T-helper 2 cell treated with Interferon-gamma antibody and Interleukin-4, amounts not matched to agents 5 μg/mL and 100 μg/mL, for 36 hours (primary cell): ENCODE measurements at regions not wholly inside any gene's neighbourhood (a gene's known extent, or its start where the extent isn't known, plus 50 kb on each side); places are given as distances from the start of the nearest gene placed in this dataset.

Source experiments
- DNase-seq: peaks from one replicate; pipeline ENCODE4 v3.0.0; 2021; ENCODE audit warnings: low spot score
- H3K27ac Mint-ChIP-seq: one replicate; pipeline ENCODE4 v1.8.0; 2021; ENCODE audit warnings: mild to moderate bottlenecking, mixed read lengths
- H3K27me3 Mint-ChIP-seq: one replicate; pipeline ENCODE4 v1.8.0; 2021; ENCODE audit warnings: low read depth, mixed read lengths
- H3K36me3 Mint-ChIP-seq: one replicate; pipeline ENCODE4 v1.8.0; 2021; ENCODE audit warnings: low read depth, mixed read lengths
- H3K4me1 Mint-ChIP-seq: one replicate; pipeline ENCODE4 v1.8.0; 2021; ENCODE audit warnings: low read depth, mixed read lengths
- H3K4me3 Mint-ChIP-seq: one replicate; pipeline ENCODE4 v1.8.0; 2022; ENCODE audit warnings: mild to moderate bottlenecking, moderate library complexity, mixed read lengths
- H3K9me3 Mint-ChIP-seq: one replicate; pipeline ENCODE4 v1.8.0; 2021; ENCODE audit warnings: mixed read lengths

- H3K4me1 Mint-ChIP-seq, result peaks cover 4% of the 10 kb centered on the region
- no peaks in the 10 kb centered on the region for H3K9me3 Mint-ChIP-seq
- no peak overlapping the region for H3K27ac Mint-ChIP-seq
- no peaks in the 10 kb centered on the region for H3K36me3 Mint-ChIP-seq
- DNase-seq, result no peak
- H3K4me3 Mint-ChIP-seq, result no peak overlapping the region
- H3K27me3 Mint-ChIP-seq, result peaks cover 3% of the 10 kb centered on the region
Measured at GRCh38 chr17:62187681-62188080, 122.6 kb upstream of the MED13 start.

GRCh38 chr17:62186841-62187240, 121.8 kb upstream of the MED13 start:
- no peaks in the 10 kb centered on the region for H3K9me3 Mint-ChIP-seq
- H3K4me1 Mint-ChIP-seq, result no peaks in the 10 kb centered on the region
- no peaks in the 10 kb centered on the region for H3K36me3 Mint-ChIP-seq
- no peak overlapping the region for H3K4me3 Mint-ChIP-seq
- H3K27ac Mint-ChIP-seq, result no peak overlapping the region
- DNase-seq, result no peak
- peaks cover 3% of the 10 kb centered on the region for H3K27me3 Mint-ChIP-seq

DNA sequence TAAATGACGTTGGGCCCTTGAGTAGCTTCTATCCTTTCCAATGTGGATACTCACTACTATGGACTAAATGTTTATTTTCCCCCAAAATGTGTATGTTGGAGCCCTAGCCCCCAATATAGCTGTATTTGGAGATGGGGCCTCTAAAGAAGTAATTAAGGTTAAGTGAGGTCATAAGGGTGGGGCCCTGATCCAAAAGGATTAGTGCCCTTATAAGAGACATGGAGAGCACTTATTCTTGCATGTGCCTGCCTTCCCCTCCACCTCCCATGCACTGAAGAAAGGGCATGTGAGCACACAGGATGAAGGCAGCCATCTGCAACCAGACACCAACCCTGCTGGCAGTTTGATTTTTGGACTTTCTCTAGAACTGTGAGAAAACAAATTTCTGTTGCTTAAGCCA, 115.7 kb upstream of the MED13 start:
- no peaks in the 10 kb centered on the region for H3K4me1 Mint-ChIP-seq
- no peak overlapping the region for H3K27ac Mint-ChIP-seq
- no peak overlapping the region for H3K4me3 Mint-ChIP-seq

GRCh38 chr17:62179525-62180161, 114.6 kb upstream of the MED13 start:
- no peak for DNase-seq
- no peaks in the 10 kb centered on the region for H3K4me1 Mint-ChIP-seq
- no peaks in the 10 kb centered on the region for H3K36me3 Mint-ChIP-seq

More for the DNA sequence above, 115.7 kb upstream of the MED13 start:
- DNase-seq, result no peak
- no peaks in the 10 kb centered on the region for H3K36me3 Mint-ChIP-seq
- H3K27me3 Mint-ChIP-seq, result peaks cover 3% of the 10 kb centered on the region
- peaks cover 5% of the 10 kb centered on the region for H3K9me3 Mint-ChIP-seq

DNA sequence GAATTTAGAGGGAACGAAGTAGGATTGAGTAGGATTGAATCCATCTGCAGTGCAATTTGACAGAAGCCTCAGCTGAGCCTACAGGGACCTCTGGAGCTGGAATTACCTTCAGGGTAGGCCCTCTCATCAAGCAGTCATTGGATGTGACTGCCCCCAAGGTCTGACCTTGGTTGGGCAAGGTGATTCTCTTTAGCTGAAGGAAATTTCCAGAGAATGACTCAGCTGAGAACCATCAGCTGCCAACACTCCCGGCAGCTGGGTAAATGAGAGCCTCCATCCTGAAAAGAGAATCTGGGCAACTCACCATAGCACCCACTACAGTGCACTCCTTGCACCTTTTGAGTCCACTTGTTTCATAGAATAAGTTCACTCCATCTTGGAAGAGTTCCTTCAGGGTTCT, 113.5 kb upstream of the MED13 start:
- no peak overlapping the region for H3K4me3 Mint-ChIP-seq
- peaks cover 5% of the 10 kb centered on the region for H3K9me3 Mint-ChIP-seq
- DNase-seq, result no peak
- H3K27me3 Mint-ChIP-seq, result peaks cover 5% of the 10 kb centered on the region
- H3K27ac Mint-ChIP-seq, result no peak overlapping the region
- H3K36me3 Mint-ChIP-seq, result no peaks in the 10 kb centered on the region
- H3K4me1 Mint-ChIP-seq, result no peaks in the 10 kb centered on the region

More at GRCh38 chr17:62179525-62180161, 114.6 kb upstream of the MED13 start:
- Mint-ChIP-seq H3K4me3 (no peak overlapping the region), H3K27me3 (peaks cover 3% of the 10 kb centered on the region), H3K9me3 (peaks cover 5% of the 10 kb centered on the region), H3K27ac (no peak overlapping the region)

DNA sequence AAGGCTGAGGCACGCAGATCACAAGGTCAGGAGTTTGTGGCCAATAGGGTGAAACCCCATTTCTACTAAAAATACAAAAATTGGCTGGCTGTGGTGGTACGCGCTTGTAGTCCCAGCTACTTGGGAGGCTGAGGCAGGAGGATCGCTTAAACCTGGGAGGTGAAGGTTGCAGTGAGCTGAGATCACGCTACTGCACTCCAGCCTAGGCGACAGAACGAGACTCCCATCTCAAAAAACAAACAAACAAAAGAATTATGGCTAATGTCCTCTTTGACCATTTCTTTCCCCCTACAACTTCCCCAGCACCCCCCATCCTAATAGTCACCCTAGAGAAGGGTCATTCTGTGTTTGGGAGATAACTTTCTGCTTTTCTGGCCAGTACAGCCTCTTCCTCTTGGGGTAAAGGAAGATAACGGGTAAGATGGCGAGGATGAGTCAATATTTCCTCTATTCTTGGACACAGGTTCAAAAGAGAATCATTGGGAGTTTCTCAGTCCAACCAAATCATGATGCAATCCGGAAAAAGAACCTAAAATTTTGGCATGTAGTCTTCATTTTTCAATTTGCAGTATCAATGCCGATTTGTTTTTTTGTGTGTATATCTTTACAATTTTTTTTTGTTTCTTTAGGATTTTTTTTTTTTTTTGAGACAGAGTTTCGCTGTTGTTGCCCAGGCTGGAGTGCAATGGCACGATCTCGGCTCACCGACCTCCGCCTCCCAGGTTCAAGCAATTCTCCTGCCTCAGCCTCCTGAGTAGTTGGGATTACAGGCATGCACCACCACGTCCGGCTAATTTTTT, 107.6 kb upstream of the MED13 start:
- Mint-ChIP-seq H3K4me1 (no peaks in the 10 kb centered on the region), H3K4me3 (no peak overlapping the region), H3K36me3 (no peaks in the 10 kb centered on the region), H3K9me3 (no peaks in the 10 kb centered on the region), H3K27ac (no peak overlapping the region), H3K27me3 (peaks cover 10% of the 10 kb centered on the region)
- DNase-seq, result no peak

DNA sequence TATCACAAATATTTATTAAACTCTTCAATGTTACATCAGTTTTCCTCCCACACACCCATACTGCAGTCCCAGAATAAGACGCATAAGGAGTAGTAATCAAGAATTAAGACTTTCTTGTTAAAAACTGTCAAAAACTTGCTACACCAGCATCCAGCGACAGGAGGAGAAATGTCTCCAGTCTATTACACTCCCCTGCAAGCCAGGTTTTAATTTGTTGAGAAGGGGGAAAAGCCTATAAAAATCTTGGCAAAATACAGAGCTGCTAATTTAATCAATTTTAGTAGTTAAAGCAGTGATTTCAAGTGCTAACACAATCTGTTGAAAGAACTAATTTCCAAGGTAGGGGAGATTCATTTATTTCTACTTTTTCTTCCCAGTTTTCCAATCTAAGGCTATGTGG, 102.0 kb upstream of the MED13 start:
- Mint-ChIP-seq H3K27ac (no peak overlapping the region), H3K27me3 (peaks cover 7% of the 10 kb centered on the region), H3K9me3 (no peaks in the 10 kb centered on the region), H3K36me3 (no peaks in the 10 kb centered on the region), H3K4me1 (peaks cover 8% of the 10 kb centered on the region), H3K4me3 (no peak overlapping the region)
- no peak for DNase-seq

DNA sequence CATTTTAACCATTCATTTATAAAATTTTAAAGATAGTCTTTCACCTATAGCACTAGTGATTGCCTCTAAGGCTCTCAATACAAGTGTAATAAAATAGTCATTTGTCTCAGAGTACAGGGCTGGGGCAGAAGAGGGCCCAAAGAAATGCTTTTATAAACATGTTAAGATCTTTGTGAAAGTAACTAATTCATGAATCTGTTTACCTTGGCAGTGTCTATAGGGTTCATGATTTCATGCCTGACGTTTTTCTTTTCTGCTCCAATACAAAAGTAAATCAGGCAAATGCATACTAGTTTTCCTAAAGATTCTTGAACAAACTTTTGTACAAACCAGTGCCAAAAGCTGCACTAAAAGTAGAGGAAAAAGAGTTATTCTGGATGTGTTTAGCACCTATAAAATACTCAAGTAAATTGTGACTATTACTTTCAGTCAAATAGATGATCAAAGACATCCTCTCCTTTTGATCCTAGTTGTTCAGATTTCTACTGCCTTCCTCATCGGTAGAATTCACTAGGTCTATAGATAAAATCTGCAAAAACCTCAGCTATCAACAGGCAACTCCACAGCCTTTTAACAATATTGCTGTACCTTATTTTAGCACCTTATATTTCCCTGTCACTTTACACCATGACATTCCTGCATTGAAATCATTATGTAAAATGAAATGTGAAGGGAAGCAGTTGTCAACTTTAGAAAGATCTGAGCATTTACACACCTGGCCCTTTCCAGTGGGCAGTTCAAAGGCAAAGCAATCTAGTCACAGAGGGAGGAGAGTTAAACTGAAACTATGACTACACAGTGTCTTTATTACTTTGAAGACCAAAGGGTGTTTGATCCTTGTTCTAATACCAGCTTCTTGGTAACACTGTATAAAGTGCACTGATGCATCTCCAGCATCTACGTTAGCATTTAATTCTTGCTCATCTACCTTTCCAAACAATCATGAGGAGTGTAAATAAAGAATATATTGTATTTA, 100.0 kb upstream of the MED13 start:
- no peak for DNase-seq
- no peak overlapping the region for H3K4me3 Mint-ChIP-seq
- no peaks in the 10 kb centered on the region for H3K9me3 Mint-ChIP-seq
- H3K36me3 Mint-ChIP-seq, result no peaks in the 10 kb centered on the region
- no peak overlapping the region for H3K27ac Mint-ChIP-seq
- peaks cover 10% of the 10 kb centered on the region for H3K27me3 Mint-ChIP-seq
- H3K4me1 Mint-ChIP-seq, result peaks cover 8% of the 10 kb centered on the region

DNA sequence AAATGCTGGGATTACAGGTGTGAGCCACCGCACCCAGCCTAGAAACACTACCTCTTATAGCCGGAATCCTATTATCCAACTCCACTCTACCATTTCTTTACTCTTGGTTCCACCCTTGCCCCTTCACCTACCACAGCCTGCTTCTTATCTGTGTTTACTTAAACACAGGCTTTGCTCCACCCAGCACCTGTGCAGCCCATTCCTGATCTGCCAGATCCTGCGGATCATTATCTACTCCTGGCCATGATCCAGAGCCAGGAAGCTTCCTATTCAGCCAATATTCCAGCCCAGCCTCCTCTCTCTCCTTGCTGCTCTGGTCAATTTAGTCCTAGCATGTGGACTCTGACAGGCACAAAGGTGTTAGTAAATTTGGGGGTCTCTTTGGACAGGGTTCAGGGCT, 98.8 kb upstream of the MED13 start:
- Mint-ChIP-seq H3K36me3 (no peaks in the 10 kb centered on the region), H3K27ac (no peak overlapping the region), H3K4me3 (no peak overlapping the region), H3K4me1 (peaks cover 8% of the 10 kb centered on the region), H3K9me3 (no peaks in the 10 kb centered on the region), H3K27me3 (peaks cover 10% of the 10 kb centered on the region)
- DNase-seq, result no peak

- DNase-seq, result no peak
- Mint-ChIP-seq H3K4me3 (no peak overlapping the region), H3K36me3 (no peaks in the 10 kb centered on the region), H3K4me1 (peaks cover 8% of the 10 kb centered on the region), H3K27me3 (peaks cover 10% of the 10 kb centered on the region), H3K9me3 (no peaks in the 10 kb centered on the region), H3K27ac (no peak overlapping the region)
Measured at GRCh38 chr17:62162898-62163297, 97.8 kb upstream of the MED13 start.

DNA sequence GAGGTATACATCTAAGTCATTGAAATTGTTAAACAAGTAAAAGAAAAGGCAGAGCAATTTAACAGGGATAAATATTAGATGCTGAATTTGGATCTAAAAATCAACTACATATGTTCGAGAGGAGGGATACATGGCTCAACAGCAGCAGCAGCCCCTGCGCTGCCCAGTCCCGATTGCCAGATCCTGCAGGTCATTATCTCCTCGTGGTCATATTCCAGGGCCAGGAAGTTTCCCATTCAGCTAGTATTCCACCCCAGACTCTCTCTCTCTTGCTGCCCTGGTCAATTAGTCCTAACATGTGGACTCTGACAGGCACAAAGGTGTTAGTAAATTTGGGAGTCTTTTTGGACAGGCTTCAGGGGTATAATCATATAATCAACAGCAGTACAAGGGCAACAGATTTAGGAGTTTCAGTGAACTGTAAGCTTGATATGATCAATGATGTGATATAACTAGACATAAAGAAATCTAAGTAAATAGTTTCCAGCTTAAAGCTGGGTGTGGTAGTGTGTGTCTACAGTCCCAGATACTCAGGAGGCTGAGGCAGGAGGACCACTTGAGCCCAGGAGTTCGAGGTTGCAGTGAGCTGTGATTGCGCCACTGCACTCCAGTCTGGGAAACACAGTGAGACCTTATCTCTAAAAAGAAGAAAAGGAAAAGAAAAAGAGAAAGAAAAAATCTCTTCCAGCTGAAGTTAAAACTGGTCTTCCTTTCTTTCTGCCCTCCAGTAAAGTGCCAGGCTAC, 96.5 kb upstream of the MED13 start:
- Mint-ChIP-seq H3K4me1 (peaks cover 8% of the 10 kb centered on the region), H3K27me3 (peaks cover 10% of the 10 kb centered on the region), H3K27ac (no peak overlapping the region), H3K36me3 (no peaks in the 10 kb centered on the region), H3K9me3 (no peaks in the 10 kb centered on the region), H3K4me3 (no peak overlapping the region)
- no peak for DNase-seq

GRCh38 chr17:62160816-62161215, 95.7 kb upstream of the MED13 start:
- Mint-ChIP-seq H3K27me3 (peaks cover 10% of the 10 kb centered on the region), H3K36me3 (no peaks in the 10 kb centered on the region), H3K27ac (no peak overlapping the region), H3K9me3 (no peaks in the 10 kb centered on the region), H3K4me3 (no peak overlapping the region), H3K4me1 (peaks cover 8% of the 10 kb centered on the region)
- DNase-seq, result no peak

- H3K9me3 Mint-ChIP-seq, result no peaks in the 10 kb centered on the region
- no peak for DNase-seq
- no peak overlapping the region for H3K27ac Mint-ChIP-seq
- no peaks in the 10 kb centered on the region for H3K36me3 Mint-ChIP-seq
- peaks cover 7% of the 10 kb centered on the region for H3K27me3 Mint-ChIP-seq
- peaks cover 3% of the 10 kb centered on the region for H3K4me1 Mint-ChIP-seq
- no peak overlapping the region for H3K4me3 Mint-ChIP-seq
Measured at GRCh38 chr17:62159994-62160393, 94.9 kb upstream of the MED13 start.
